ENCODE measurements at regions not wholly inside any gene's neighbourhood (a gene's known extent, or its start where the extent isn't known, plus 50 kb on each side); places are given as distances from the start of the nearest gene placed in this dataset.

DNA sequence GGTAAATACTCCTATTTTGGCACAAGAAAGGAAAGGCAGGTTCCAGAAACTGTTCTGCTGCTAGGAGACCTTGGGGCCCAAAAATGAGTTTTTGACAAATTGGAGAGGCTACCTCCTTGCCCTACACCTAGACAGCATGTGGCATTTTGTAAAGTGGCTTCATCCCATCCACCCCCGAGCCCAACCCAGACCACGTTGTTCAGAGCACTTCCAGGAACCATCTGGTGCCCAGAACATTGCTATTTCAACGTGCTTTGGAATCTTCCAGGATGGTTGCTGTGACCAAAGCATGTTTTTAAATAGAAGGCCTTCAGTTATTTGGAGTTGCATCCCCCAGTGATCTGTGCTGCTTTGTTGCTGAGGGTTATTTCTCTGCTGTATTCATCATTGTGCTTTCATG lies 116.3 kb upstream of the TOM1L1 start:
- no peak overlapping the region for H2BK120ac ChIP-seq (ENCODE audit: low read depth, low read length)
- no peak overlapping the region for H3K4me3 ChIP-seq (ENCODE audit: insufficient read depth in 1 of 2, low read depth in 1 of 2, low read length in 2 of 2)
- H3K9ac ChIP-seq (ENCODE audit: low read length): no peak overlapping the region
- no peak overlapping the region for H2AK5ac ChIP-seq (ENCODE audit: low read length, severe bottlenecking)
- no peak overlapping the region for H3K14ac ChIP-seq (ENCODE audit: low read length in 2 of 2)
- H3K27me3 ChIP-seq (ENCODE audit: control insufficient read depth in 1 of 2, insufficient read depth in 1 of 2, low read length in 2 of 2): no peaks in the 10 kb centered on the region
- H2BK15ac ChIP-seq (ENCODE audit: low read depth, poor library complexity, severe bottlenecking): no peak overlapping the region
- H2BK12ac ChIP-seq (ENCODE audit: low read length in 2 of 2): no peak overlapping the region
- H3K23ac ChIP-seq (ENCODE audit: low read length in 2 of 2): no peak overlapping the region
- no peaks in the 10 kb centered on the region for H3K79me1 ChIP-seq (replicated peaks; ENCODE audit: low read length, poor library complexity, severe bottlenecking)
- no peak overlapping the region for H2BK5ac ChIP-seq (ENCODE audit: low read depth, low read length, poor library complexity, severe bottlenecking)
- H3K18ac ChIP-seq (ENCODE audit: low read depth in 1 of 2, low read length in 2 of 2): no peak overlapping the region
- H4K91ac ChIP-seq (ENCODE audit: low read length): no peak overlapping the region
- no peak overlapping the region for H2AFZ ChIP-seq (ENCODE audit: low read depth, low read length)
- H4K8ac ChIP-seq (ENCODE audit: low read length): no peak overlapping the region
- no peak for DNase-seq
- peaks cover 8% of the 10 kb centered on the region for H3K9me3 ChIP-seq (ENCODE audit: control insufficient read depth, low read length)
- no peaks in the 10 kb centered on the region for H3K36me3 ChIP-seq (ENCODE audit: control insufficient read depth in 1 of 2, insufficient read depth in 2 of 2, low read depth in 1 of 2, low read length in 2 of 2)
- WGBS: 54% methylated on average over 3 of the region's 3 CpGs
- no peak overlapping the region for H3K4ac ChIP-seq (ENCODE audit: low read depth in 1 of 2, low read length in 2 of 2)
- no peak overlapping the region for H3K4me2 ChIP-seq (ENCODE audit: low read length, poor library complexity, severe bottlenecking)
- H3K4me1 ChIP-seq (ENCODE audit: control insufficient read depth, insufficient read depth, low read depth, low read length): no peaks in the 10 kb centered on the region
- H3K27ac ChIP-seq (ENCODE audit: low read length, poor library complexity, severe bottlenecking): no peak overlapping the region

DNA sequence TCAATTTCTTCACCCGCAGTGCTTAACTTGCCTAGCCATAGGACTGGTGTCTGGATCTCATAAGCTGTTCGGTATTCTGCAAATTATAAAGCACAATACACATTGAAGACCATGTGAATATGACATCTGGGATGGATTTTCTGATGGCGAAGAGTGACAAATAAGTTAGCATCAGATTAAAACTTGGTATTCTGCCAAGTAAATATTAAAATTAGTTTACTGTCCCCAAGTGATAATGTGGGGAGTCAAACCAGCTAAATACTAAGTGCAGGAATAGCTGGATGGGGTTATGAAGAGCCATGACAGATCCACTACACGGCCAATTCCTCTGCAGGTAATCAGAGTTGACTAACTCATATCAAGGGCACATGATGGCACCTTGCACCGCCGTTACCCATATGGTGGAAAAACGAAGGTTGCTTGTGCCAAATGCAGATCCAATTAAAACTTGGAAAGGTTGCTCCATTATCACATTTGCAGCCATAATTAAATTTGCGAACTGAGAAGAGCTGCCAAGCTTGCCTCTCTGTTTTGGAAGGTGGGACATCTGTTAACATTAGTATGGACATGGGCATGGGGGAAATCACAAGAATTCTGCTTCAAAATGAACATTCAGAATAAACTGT lies 114.9 kb upstream of the TOM1L1 start:
- H3K4ac ChIP-seq (ENCODE audit: low read depth in 1 of 2, low read length in 2 of 2): no peak overlapping the region
- H3K9me3 ChIP-seq (ENCODE audit: control insufficient read depth, low read length): peaks cover 5% of the 10 kb centered on the region
- H4K91ac ChIP-seq (ENCODE audit: low read length): no peak overlapping the region
- no peak overlapping the region for H3K23ac ChIP-seq (ENCODE audit: low read length in 2 of 2)
- no peaks in the 10 kb centered on the region for H3K79me1 ChIP-seq (replicated peaks; ENCODE audit: low read length, poor library complexity, severe bottlenecking)
- no peak overlapping the region for H2BK12ac ChIP-seq (ENCODE audit: low read length in 2 of 2)
- DNase-seq: no peak
- H2BK120ac ChIP-seq (ENCODE audit: low read depth, low read length): no peak overlapping the region
- no peak overlapping the region for H3K27ac ChIP-seq (ENCODE audit: low read length, poor library complexity, severe bottlenecking)
- no peak overlapping the region for H3K18ac ChIP-seq (ENCODE audit: low read depth in 1 of 2, low read length in 2 of 2)
- no peaks in the 10 kb centered on the region for H3K4me1 ChIP-seq (ENCODE audit: control insufficient read depth, insufficient read depth, low read depth, low read length)
- no peaks in the 10 kb centered on the region for H3K27me3 ChIP-seq (ENCODE audit: control insufficient read depth in 1 of 2, insufficient read depth in 1 of 2, low read length in 2 of 2)
- no peak overlapping the region for H2AFZ ChIP-seq (ENCODE audit: low read depth, low read length)
- H3K14ac ChIP-seq (ENCODE audit: low read length in 2 of 2): no peak overlapping the region
- H3K4me2 ChIP-seq (ENCODE audit: low read length, poor library complexity, severe bottlenecking): no peak overlapping the region
- H2BK15ac ChIP-seq (ENCODE audit: low read depth, poor library complexity, severe bottlenecking): no peak overlapping the region
- no peaks in the 10 kb centered on the region for H3K36me3 ChIP-seq (ENCODE audit: control insufficient read depth in 1 of 2, insufficient read depth in 2 of 2, low read depth in 1 of 2, low read length in 2 of 2)
- H2BK5ac ChIP-seq (ENCODE audit: low read depth, low read length, poor library complexity, severe bottlenecking): no peak overlapping the region
- H2AK5ac ChIP-seq (ENCODE audit: low read length, severe bottlenecking): no peak overlapping the region
- no peak overlapping the region for H3K9ac ChIP-seq (ENCODE audit: low read length)
- 82% methylated on average over 6 of the region's 8 CpGs for WGBS
- H4K8ac ChIP-seq (ENCODE audit: low read length): no peak overlapping the region
- H3K4me3 ChIP-seq (ENCODE audit: insufficient read depth in 1 of 2, low read depth in 1 of 2, low read length in 2 of 2): no peak overlapping the region

DNA sequence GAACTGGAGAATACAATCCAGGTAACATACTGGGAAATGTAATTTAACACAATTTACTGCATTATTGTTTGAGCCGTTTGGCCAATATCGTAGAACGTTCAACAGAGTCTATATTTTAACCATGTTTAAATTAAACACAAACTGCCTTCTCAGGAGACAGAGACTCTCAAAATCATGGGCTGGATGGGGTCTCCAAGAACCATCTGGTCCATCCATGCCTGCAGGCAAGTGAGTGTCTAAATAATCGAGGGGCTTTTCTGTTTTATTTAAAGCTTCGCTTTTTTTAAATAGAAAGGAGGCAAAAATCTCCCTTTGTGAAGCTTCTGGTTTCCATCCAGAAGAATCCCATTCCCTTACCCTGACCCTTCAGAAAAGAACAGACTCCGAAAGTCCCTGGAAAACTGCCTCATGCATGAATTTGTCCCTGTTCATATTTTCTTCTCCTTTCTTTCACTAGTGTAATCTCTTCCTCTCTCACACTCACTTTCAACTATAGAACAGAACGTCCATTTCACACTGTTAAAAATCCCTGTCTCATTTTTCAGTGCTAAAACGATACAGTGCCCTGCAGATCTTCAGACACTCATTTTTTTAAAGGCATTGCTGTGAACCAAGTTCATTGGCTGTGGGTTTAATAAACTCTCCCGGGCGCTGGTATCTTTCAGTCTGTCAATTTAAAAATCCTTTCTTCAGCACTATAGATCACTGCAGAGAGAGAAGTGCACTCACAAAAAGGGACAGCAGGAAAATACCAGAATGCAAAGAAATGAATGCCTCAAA lies 111.4 kb upstream of the TOM1L1 start:
- no peaks in the 10 kb centered on the region for H3K36me3 ChIP-seq (ENCODE audit: control insufficient read depth in 1 of 2, insufficient read depth in 2 of 2, low read depth in 1 of 2, low read length in 2 of 2)
- no peak overlapping the region for H2BK5ac ChIP-seq (ENCODE audit: low read depth, low read length, poor library complexity, severe bottlenecking)
- no peak overlapping the region for H3K27ac ChIP-seq (ENCODE audit: low read length, poor library complexity, severe bottlenecking)
- no peak overlapping the region for H2AK5ac ChIP-seq (ENCODE audit: low read length, severe bottlenecking)
- 61% methylated on average over 10 of the region's 10 CpGs for WGBS
- H2BK12ac ChIP-seq (ENCODE audit: low read length in 2 of 2): no peak overlapping the region
- H3K79me1 ChIP-seq (replicated peaks; ENCODE audit: low read length, poor library complexity, severe bottlenecking): no peaks in the 10 kb centered on the region
- H3K4me2 ChIP-seq (ENCODE audit: low read length, poor library complexity, severe bottlenecking): no peak overlapping the region
- no peak overlapping the region for H2AFZ ChIP-seq (ENCODE audit: low read depth, low read length)
- no peak for DNase-seq
- no peak overlapping the region for H4K91ac ChIP-seq (ENCODE audit: low read length)
- H3K18ac ChIP-seq (ENCODE audit: low read depth in 1 of 2, low read length in 2 of 2): no peak overlapping the region
- H3K9me3 ChIP-seq (ENCODE audit: control insufficient read depth, low read length): peaks cover 5% of the 10 kb centered on the region
- no peak overlapping the region for H3K9ac ChIP-seq (ENCODE audit: low read length)
- no peak overlapping the region for H3K4me3 ChIP-seq (ENCODE audit: insufficient read depth in 1 of 2, low read depth in 1 of 2, low read length in 2 of 2)
- H2BK15ac ChIP-seq (ENCODE audit: low read depth, poor library complexity, severe bottlenecking): no peak overlapping the region
- H3K4ac ChIP-seq (ENCODE audit: low read depth in 1 of 2, low read length in 2 of 2): no peak overlapping the region
- H3K14ac ChIP-seq (ENCODE audit: low read length in 2 of 2): no peak overlapping the region
- H4K8ac ChIP-seq (ENCODE audit: low read length): no peak overlapping the region
- H3K4me1 ChIP-seq (ENCODE audit: control insufficient read depth, insufficient read depth, low read depth, low read length): no peaks in the 10 kb centered on the region
- no peak overlapping the region for H2BK120ac ChIP-seq (ENCODE audit: low read depth, low read length)
- no peaks in the 10 kb centered on the region for H3K27me3 ChIP-seq (ENCODE audit: control insufficient read depth in 1 of 2, insufficient read depth in 1 of 2, low read length in 2 of 2)
- H3K23ac ChIP-seq (ENCODE audit: low read length in 2 of 2): no peak overlapping the region

DNA sequence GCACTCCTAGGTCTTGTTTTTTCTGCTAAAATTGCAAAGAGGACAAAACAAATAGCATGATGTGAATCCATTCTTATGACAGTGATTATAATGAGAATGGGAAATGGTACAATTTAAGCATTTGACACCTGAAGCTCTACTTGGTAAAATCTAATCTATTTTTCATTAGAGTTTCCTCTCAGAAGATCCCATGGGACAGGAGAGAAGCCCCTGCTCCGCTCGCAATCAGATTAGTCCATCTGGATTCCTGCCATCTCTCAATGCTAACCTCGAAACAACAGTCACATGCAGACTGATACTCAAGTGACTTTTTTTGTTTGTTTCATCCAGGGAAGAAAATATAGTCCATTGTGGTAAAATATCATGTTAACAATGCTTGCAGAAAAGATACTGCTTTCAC lies 107.4 kb upstream of the TOM1L1 start:
- Histone ChIP-seq H3K4me2 (ENCODE audit: low read length, poor library complexity, severe bottlenecking) (no peak overlapping the region), H3K14ac (ENCODE audit: low read length in 2 of 2) (no peak overlapping the region), H2BK15ac (ENCODE audit: low read depth, poor library complexity, severe bottlenecking) (no peak overlapping the region), H3K9ac (ENCODE audit: low read length) (no peak overlapping the region), H3K27me3 (ENCODE audit: control insufficient read depth in 1 of 2, insufficient read depth in 1 of 2, low read length in 2 of 2) (no peaks in the 10 kb centered on the region), H3K9me3 (ENCODE audit: control insufficient read depth, low read length) (no peaks in the 10 kb centered on the region), H3K18ac (ENCODE audit: low read depth in 1 of 2, low read length in 2 of 2) (no peak overlapping the region), H2BK120ac (ENCODE audit: low read depth, low read length) (no peak overlapping the region), H2BK12ac (ENCODE audit: low read length in 2 of 2) (no peak overlapping the region), H3K4ac (ENCODE audit: low read depth in 1 of 2, low read length in 2 of 2) (no peak overlapping the region), H3K79me1 (replicated peaks; ENCODE audit: low read length, poor library complexity, severe bottlenecking) (no peaks in the 10 kb centered on the region), H3K36me3 (ENCODE audit: control insufficient read depth in 1 of 2, insufficient read depth in 2 of 2, low read depth in 1 of 2, low read length in 2 of 2) (no peaks in the 10 kb centered on the region), H4K8ac (ENCODE audit: low read length) (no peak overlapping the region), H2BK5ac (ENCODE audit: low read depth, low read length, poor library complexity, severe bottlenecking) (no peak overlapping the region), H4K91ac (ENCODE audit: low read length) (no peak overlapping the region), H3K27ac (ENCODE audit: low read length, poor library complexity, severe bottlenecking) (no peak overlapping the region), H2AK5ac (ENCODE audit: low read length, severe bottlenecking) (no peak overlapping the region), H3K4me1 (ENCODE audit: control insufficient read depth, insufficient read depth, low read depth, low read length) (no peaks in the 10 kb centered on the region), H3K4me3 (ENCODE audit: insufficient read depth in 1 of 2, low read depth in 1 of 2, low read length in 2 of 2) (no peak overlapping the region), H3K23ac (ENCODE audit: low read length in 2 of 2) (no peak overlapping the region), H2AFZ (ENCODE audit: low read depth, low read length) (no peak overlapping the region)
- no peak for DNase-seq
- WGBS: 91% methylated on average over 2 of the region's 3 CpGs
